SK-N-MC (cell line): ENCODE measurements at regions not wholly inside any gene's neighbourhood (a gene's known extent, or its start where the extent isn't known, plus 50 kb on each side); places are given as distances from the start of the nearest gene placed in this dataset.
"Not testable (repeated sequence)": the region's sequence is repeated elsewhere in the genome, so short reads cannot be mapped to it uniquely, and the experiment has no call there.

Experiments
- DNase-seq: peaks from one replicate; pipeline ENCODE4 v3.0.0-alpha.2; 2011; ENCODE audit warnings: low read depth, low spot score
- H3K27ac ChIP-seq: fragments of 200-600 bp; sonication (generic); 2 replicates; pipeline ENCODE4 v1.5.1; 2016; ENCODE audit warnings: mixed run types
- H3K36me3 ChIP-seq: fragments of 200-600 bp; sonication (generic); 2 replicates; pipeline ENCODE4 v1.6.1; 2017; ENCODE audit warnings: antibody characterized with exemption, low read length, mixed read lengths; ENCODE audit not compliant: insufficient read depth
- H3K4me3 ChIP-seq: fragments of 200-600 bp; sonication (generic); 2 replicates; pipeline ENCODE4 v1.5.1; 2016
- H3K9ac ChIP-seq: fragments of 200-600 bp; sonication (generic); 2 replicates; pipeline ENCODE4 v1.8.0; 2017; ENCODE audit warnings: mixed run types, mixed read lengths; ENCODE audit not compliant: insufficient read length
- H3K9me3 ChIP-seq: fragments of 200-600 bp; sonication (generic); 2 replicates; pipeline ENCODE4 v1.6.1; 2017; ENCODE audit warnings: low read depth, mild to moderate bottlenecking, antibody characterized with exemption, low read length, moderate library complexity, mixed read lengths
- EZH2 ChIP-seq: fragments of 200-600 bp; sonication (generic); IDR thresholded peaks from one replicate; pipeline ENCODE4 v1.6.1; 2017; ENCODE audit warnings: antibody characterized with exemption
- FOXP2 ChIP-seq: optimal IDR thresholded peaks from 2 replicates; pipeline ENCODE3; 2011; ENCODE audit warnings: mild to moderate bottlenecking, moderate library complexity; ENCODE audit not compliant: insufficient read depth; ENCODE audit errors: extremely low read length, control extremely low read depth
- POLR2AphosphoS5 ChIP-seq: IDR thresholded peaks from 2 replicates; pipeline ENCODE4 v1.6.1; 2012; ENCODE audit warnings: mild to moderate bottlenecking, low read depth, low read length, borderline replicate concordance

DNA sequence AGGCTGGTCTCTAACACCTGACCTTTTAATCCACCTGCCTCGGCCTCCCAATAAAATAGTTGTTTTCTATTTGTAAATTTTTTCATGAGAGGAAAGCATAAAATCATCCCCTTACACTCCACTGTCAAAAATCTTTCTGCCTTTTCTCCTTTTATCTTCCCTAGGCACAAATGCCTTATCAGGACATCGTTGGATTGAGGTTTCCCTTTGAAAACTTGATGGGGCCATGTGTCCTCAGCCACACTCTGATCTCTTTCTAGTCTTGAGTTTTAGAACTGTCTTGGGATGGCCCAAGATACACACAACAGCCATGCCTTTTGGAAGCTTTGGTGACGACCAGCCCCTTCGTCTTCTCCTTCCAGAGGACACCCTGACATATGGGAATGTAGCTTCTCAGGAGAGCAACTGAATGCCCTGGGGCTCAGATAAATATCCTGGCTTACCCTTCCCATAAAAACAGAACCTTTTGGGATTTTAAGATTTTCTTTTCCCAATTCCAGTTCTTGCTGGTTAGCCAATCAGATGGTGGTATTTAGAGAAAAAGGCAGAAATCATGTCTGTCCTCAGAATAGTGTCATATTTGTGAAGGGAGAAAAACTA is 112.4 kb downstream of the ZNF429 start:
- Histone ChIP-seq H3K27ac (no peak overlapping the region), H3K9ac (no peak overlapping the region), H3K36me3 (no peaks in the 10 kb centered on the region), H3K4me3 (no peak overlapping the region), H3K9me3 (no peaks in the 10 kb centered on the region)
- no peak for TF ChIP-seq EZH2
- no peak for TF ChIP-seq FOXP2
- no peak for TF ChIP-seq POLR2AphosphoS5
- no peak for DNase-seq

DNA sequence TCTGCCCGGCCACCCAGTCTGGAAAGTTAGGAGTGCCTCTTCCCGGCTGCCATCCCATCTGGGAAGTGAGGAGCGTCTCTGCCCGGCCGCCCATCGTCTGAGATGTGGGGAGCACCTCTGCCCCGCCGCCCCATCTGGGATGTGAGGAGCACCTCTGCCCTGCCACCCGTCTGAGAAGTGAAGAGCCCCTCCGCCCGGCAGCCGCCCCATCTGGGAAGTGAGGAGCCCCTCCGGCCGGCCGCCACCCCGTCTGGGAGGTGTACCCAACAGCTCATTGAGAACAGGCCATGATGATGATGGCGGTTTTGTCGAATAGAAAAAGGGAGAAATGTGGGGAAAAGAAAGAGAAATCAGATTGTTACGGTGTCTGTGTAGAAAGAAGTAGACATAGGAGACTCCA is 109.4 kb downstream of the ZNF429 start:
- not testable (repeated sequence) for H3K9me3 ChIP-seq, H3K4me3 ChIP-seq, DNase-seq, H3K36me3 ChIP-seq, H3K27ac ChIP-seq, H3K9ac ChIP-seq

DNA sequence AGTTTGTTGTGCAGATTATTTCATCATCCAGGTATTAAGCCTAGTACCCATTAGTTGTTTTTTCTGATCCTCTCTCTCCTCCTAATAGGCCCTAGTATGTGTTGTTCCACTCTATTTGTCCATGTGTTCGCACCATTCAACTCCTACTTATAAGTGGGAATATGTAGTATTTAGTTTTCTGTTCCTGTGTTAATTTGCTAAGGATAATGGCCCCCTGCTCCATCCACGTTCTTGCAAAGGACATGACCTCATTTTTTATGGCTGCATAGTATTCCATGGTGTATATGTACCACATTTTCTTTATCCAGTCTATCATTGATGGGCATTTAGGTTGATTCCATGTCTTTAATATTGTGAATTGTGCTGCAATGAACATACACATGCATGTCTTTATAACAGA is 107.8 kb downstream of the ZNF429 start:
- not testable (repeated sequence) for H3K9me3 ChIP-seq, H3K36me3 ChIP-seq, H3K4me3 ChIP-seq, DNase-seq, H3K27ac ChIP-seq, H3K9ac ChIP-seq

DNA sequence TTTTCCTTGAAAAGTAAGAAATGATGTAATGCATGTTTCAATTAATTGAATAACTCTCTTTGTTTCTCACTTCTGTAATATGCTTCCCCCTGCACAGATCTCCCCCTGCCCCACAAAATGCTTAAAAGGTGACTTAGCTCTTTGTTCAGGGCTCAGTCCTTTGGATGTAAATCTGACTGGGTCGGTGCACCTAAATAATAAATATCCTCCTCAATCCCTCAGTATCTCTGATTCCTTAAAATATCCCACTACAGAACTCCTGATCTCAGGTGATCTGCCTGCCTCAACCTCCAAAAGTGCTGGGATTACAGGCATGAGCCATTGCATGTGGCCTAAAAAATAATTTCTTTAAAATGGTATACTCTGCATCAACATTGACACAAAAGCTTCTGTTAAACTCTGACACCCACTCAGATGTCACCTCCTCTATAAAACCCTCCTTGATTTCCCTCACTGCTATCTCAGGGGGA is 107.0 kb downstream of the ZNF429 start:
- H3K9me3 ChIP-seq = no peaks in the 10 kb centered on the region; the same call in 1 of the 2 replicates
- H3K4me3 ChIP-seq = no peak overlapping the region
- H3K36me3 ChIP-seq = no peaks in the 10 kb centered on the region
- no peak overlapping the region for H3K9ac ChIP-seq
- no peak overlapping the region for H3K27ac ChIP-seq
- TF ChIP-seq EZH2 (no peak), POLR2AphosphoS5 (no peak), FOXP2 (no peak)
- DNase-seq = no peak

DNA sequence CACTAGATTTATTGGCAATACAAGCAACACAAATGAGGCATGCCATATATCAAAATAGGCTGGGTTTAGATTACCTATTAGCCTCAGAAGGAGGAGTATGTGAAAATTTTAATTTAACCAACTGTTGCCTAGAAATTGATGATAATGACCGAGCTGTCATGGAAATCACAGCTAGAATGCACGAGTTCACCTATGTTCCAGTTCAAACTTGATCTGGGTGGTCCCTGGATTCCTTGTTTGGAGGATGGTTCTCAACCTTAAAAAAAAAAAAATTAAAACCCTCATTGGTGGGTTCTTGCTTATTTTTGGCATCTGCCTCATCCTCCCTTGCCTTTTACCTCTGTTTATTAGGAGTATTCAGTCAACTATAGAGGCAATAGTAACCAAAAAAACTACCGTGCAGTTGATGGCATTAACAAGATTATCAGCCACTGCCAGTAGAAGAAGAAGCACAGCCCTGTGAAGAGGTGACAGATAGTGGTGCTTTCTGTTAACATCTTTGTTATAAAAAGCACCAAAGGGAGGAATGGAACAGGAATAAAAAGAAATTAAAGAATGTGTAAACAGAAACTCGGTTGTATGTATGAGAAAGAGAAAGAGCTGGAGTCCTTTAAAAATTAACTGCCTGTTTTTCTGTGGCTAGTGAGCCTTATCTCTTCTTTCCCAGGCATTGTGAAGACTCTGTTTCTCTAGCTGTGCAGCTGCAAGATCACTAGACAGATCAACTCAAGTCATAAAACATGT is 106.4 kb downstream of the ZNF429 start:
- Histone ChIP-seq H3K9ac (no peak overlapping the region), H3K4me3 (no peak overlapping the region), H3K9me3 (no peaks in the 10 kb centered on the region; the same call in 1 of the 2 replicates), H3K36me3 (no peaks in the 10 kb centered on the region), H3K27ac (no peak overlapping the region)
- DNase-seq = no peak
- TF ChIP-seq POLR2AphosphoS5 (no peak), EZH2 (no peak), FOXP2 (no peak)

DNA sequence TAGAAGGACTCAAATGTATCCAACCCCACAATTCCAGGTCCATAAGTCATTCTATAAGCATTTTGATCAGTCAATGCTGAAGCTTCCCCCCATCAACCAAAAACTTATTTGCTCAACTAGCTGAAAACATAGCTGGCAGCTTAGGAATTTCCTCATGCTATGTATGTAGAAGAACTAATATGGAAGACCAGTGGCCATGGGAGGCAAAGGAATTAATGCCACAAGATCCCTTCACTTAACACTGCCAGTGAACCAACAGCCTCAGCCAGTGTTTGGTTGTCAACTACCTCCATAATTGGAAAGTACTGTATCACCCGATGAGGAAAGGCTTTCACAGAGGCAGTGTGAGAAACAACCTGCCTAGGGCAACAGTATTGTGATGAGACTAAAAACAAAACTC is 105.4 kb downstream of the ZNF429 start:
- H3K9ac ChIP-seq = no peak overlapping the region
- no peak overlapping the region for H3K4me3 ChIP-seq
- no peak for DNase-seq
- H3K36me3 ChIP-seq = no peaks in the 10 kb centered on the region
- no peaks in the 10 kb centered on the region; the same call in 1 of the 2 replicates for H3K9me3 ChIP-seq
- no peak for TF ChIP-seq FOXP2
- no peak for TF ChIP-seq EZH2
- no peak for TF ChIP-seq POLR2AphosphoS5
- no peak overlapping the region for H3K27ac ChIP-seq

DNA sequence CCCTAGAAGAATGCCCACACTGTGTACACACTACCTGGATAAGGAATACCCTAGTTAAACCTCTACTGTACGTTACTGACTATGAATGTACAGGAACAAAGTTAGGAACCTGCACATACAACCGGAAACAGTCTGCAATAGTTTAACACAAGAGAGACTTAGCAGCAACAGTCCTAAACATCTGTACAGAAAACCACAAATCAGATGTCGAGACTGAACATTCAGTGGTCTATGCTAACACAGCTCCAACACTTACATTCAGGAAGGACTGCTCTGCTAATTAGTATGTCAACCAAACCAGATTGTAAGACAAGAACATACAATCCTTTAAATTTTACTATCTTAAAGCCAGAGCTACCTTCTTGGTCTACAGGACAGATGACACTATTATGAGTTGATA is 104.9 kb downstream of the ZNF429 start:
- no peaks in the 10 kb centered on the region; the same call in 1 of the 2 replicates for H3K9me3 ChIP-seq
- TF ChIP-seq EZH2 (no peak), FOXP2 (no peak), POLR2AphosphoS5 (no peak)
- H3K27ac ChIP-seq = no peak overlapping the region
- H3K4me3 ChIP-seq = no peak overlapping the region
- H3K9ac ChIP-seq = no peak overlapping the region
- no peak for DNase-seq
- no peaks in the 10 kb centered on the region for H3K36me3 ChIP-seq

DNA sequence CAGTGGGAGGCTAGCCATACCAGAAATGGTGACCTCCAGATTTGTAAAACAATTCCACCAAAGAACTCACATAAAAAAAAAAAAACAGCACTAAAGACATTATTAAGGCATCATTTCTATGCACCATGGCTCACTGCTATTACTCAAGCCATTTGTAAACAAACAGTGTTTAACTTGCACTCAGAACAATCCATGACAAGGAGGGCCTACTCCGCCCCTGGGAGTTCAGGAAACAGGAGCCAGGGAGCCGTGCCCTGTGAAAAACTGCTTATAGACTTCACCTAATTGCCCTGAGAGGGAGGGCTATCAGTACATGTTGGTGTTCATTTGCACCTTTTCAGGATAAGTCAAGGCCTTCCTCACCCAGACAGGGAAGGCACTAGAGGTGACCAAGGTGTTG is 103.2 kb downstream of the ZNF429 start:
- DNase-seq = no peak
- H3K27ac ChIP-seq = no peak overlapping the region
- H3K36me3 ChIP-seq = no peaks in the 10 kb centered on the region
- H3K9me3 ChIP-seq = no peaks in the 10 kb centered on the region; the same call in 1 of the 2 replicates
- no peak overlapping the region for H3K9ac ChIP-seq
- no peak overlapping the region for H3K4me3 ChIP-seq
- TF ChIP-seq POLR2AphosphoS5 = no peak
- no peak for TF ChIP-seq EZH2
- TF ChIP-seq FOXP2 = no peak

DNA sequence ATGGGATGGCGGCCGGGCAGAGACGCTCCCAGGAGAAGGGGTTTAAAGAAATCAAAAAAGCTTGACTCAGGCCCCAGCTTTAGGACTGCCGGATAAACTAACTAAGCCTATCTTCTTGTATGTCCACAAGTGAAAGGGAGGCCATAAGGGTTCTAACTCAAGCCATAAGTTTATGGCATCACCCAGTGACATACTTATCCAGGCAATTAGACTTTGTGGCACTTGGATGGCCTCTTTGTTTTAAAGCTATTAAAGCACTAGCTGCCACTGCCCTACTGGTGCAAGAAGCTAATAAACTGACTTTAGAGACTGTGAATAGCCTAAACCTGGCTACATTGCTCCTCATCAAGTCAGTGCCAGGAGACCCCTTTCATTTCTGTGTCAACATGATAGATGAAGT is 102.0 kb downstream of the ZNF429 start:
- no peak for DNase-seq
- Histone ChIP-seq H3K27ac (no peak overlapping the region), H3K4me3 (no peak overlapping the region), H3K9me3 (no peaks in the 10 kb centered on the region; the same call in 1 of the 2 replicates), H3K36me3 (no peaks in the 10 kb centered on the region), H3K9ac (no peak overlapping the region)
- no peak for TF ChIP-seq FOXP2
- no peak for TF ChIP-seq POLR2AphosphoS5
- no peak for TF ChIP-seq EZH2

DNA sequence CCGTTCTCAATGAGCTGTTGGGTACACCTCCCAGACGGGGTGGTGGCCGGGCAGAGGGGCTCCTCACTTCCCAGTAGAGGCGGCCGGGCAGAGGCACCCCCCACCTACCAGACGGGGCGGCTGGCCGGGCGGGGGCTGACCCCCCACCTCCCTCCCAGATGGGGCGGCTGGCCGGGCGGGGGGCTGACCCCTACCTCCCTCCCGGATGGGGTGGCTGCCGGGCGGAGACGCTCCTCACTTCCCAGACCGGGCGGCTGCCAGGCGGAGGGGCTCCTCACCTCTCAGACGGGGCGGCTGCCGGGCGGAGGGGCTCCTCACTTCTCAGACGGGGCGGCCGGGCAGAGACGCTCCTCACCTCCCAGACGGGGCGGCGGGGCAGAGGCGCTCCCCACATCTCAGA is 101.6 kb downstream of the ZNF429 start:
- DNase-seq, H3K36me3 ChIP-seq, H3K9me3 ChIP-seq, H3K9ac ChIP-seq, H3K4me3 ChIP-seq, H3K27ac ChIP-seq: not testable (repeated sequence)

DNA sequence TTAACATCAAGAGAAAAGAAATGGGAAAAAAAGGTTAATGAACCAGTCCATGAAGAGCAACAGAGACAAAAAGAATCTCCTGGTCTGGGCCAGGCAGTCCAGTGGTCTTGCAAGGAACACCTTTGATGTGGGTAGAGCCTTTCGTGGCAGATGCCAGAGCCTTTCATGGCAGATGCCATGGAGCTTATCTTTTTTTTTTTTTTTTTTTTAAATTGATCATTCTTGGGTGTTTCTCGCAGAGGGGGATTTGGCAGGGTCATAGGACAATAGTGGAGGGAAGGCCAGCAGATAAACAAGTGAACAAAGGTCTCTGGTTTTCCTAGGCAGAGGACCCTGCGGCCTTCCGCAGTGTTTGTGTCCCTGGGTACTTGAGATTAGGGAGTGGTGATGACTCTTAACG is 100.9 kb downstream of the ZNF429 start:
- not testable (repeated sequence) for H3K36me3 ChIP-seq, H3K4me3 ChIP-seq, DNase-seq, H3K27ac ChIP-seq, H3K9me3 ChIP-seq, H3K9ac ChIP-seq
